ENCODE measurements at regions not wholly inside any gene's neighbourhood (a gene's known extent, or its start where the extent isn't known, plus 50 kb on each side); places are given as distances from the start of the nearest gene placed in this dataset.

DNA sequence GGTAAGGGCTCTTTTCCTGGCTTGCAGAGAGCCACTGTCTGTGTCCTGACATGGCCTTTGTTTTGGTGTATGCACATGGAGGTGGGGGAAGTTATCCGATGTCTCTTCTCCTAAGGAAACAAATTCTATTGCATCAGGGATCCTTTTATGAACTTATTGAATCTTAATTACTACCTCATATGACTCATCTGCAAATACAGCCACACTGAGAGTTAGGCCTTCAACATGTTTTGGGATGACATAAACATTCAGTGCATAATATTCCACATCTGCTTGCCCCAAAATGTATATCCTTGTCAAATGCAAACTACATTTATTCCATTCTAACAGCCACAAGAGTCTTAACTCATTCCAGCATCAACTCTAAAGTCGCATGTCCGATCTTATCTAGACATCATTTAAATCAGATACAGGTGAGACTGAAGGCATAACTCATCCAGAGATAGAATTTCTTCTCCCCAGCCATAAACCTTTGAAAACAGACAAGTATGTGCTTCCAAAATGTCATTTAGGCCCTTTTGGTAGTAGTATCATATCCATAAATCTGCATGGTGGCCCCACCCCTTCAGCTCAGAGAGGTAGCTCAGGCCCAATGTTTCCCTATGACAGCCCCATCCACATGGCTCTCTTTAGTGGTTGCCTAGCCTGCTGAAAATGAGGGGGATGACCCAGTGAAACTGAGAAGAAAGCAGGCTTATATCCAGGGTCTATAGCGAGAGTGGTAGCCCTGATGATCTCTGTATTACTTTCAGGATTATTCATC, 289.5 kb upstream of the ALCAM start:
- H3K27me3 ChIP-seq (replicated peaks in 1 of 4; ENCODE audit: control insufficient read depth in 3 of 4, extremely low read depth in 1 of 4, insufficient read depth in 3 of 4, low read length in 3 of 4), result no peaks in the 10 kb centered on the region
- no peak overlapping the region for H4K5ac ChIP-seq (ENCODE audit: insufficient read length, low read depth, low read length)
- DNase-seq (ENCODE audit: low read depth in 1 of 2, low spot score in 2 of 2) (no peak), FAIRE-seq (no peak)
- 0 out of 2 replicates have a peak overlapping the region, but pooled peaks have one; percentile 12 for H2AFZ ChIP-seq (ENCODE audit: low read length)
- no peak overlapping the region for H3K4me2 ChIP-seq (ENCODE audit: insufficient read depth in 1 of 2, low read depth in 2 of 2, low read length in 2 of 2)
- POLR2A ChIA-PET (ENCODE audit: partially characterized antibody), result no interaction called here
- no peak overlapping the region for H3K23ac ChIP-seq (ENCODE audit: insufficient read length)
- no peaks in the 10 kb centered on the region for H3K79me1 ChIP-seq (ENCODE audit: low read depth, low read length)
- H3K9ac ChIP-seq (replicated peaks in 1 of 4; ENCODE audit: extremely low read depth in 1 of 4, low read depth in 3 of 4, low read length in 3 of 4), result no peak overlapping the region
- CTCF ChIA-PET (ENCODE audit: partially characterized antibody), result interaction anchor here (0.6 kb wide), 1 partner anchor 11 kb away, joined by 3 read pairs; no protein-coding TSS in a partner anchor
- no peak overlapping the region for H3K27ac ChIP-seq (ENCODE audit: low read depth, low read length)
- H3K79me2 ChIP-seq (ENCODE audit: control insufficient read depth in 1 of 2, insufficient read depth in 2 of 2, low read length in 2 of 2), result no peaks in the 10 kb centered on the region
- no peak overlapping the region for H3K4ac ChIP-seq (replicated peaks; ENCODE audit: insufficient read length, low read depth, low read length)
- H2BK120ac ChIP-seq (replicated peaks; ENCODE audit: low read depth, low read length), result no peak overlapping the region
- H3K23me2 ChIP-seq (ENCODE audit: low read depth, low read length), result no peaks in the 10 kb centered on the region
- 88% methylated on average over 4 of the region's 4 CpGs; no CpG with 5 or more reads in 1 of the 2 experiments for WGBS, 2 experiments (ENCODE audit: extremely low coverage in 1 of 2, insufficient coverage in 1 of 2, insufficient read length in 1 of 2, insufficient replicate concordance in 2 of 2, low coverage in 1 of 2, low lambda C conversion rate in 2 of 2, missing lambda C conversion rate in 1 of 2)
- no peaks in the 10 kb centered on the region for H3K4me1 ChIP-seq (replicated peaks in 1 of 4; ENCODE audit: control insufficient read depth in 3 of 4, insufficient read depth in 4 of 4, low read length in 3 of 4)
- H3K18ac ChIP-seq (ENCODE audit: extremely low read depth, low read length), result no peak overlapping the region
- H2BK5ac ChIP-seq (ENCODE audit: low read depth, low read length), result no peak overlapping the region
- H3K4me3 ChIP-seq (ENCODE audit: extremely low read depth in 1 of 4, insufficient read depth in 2 of 4, low read depth in 3 of 4, low read length in 4 of 4), result no peak overlapping the region
- no peaks in the 10 kb centered on the region for H3K36me3 ChIP-seq (ENCODE audit: control insufficient read depth in 2 of 4, insufficient read depth in 4 of 4, low read length in 3 of 4)
- no peak overlapping the region for H4K91ac ChIP-seq (replicated peaks; ENCODE audit: insufficient read length, low read length)
- H3K56ac ChIP-seq (replicated peaks; ENCODE audit: insufficient read length, low read depth, low read length), result no peak overlapping the region
- H4K8ac ChIP-seq (ENCODE audit: extremely low read depth, insufficient read depth, low read length), result no peak overlapping the region
- peaks cover 5 to 6% of the 10 kb centered on the region in 2 experiments; a peak in 1 of 4 replicates for H3K9me3 ChIP-seq (ENCODE audit: insufficient read depth in 2 of 2, low read depth in 1 of 2, low read length in 1 of 2)
- no peaks in the 10 kb centered on the region for H4K20me1 ChIP-seq (replicated peaks in 1 of 2; ENCODE audit: control insufficient read depth in 1 of 2, insufficient read depth in 2 of 2, low read length in 2 of 2)
- no peak overlapping the region for H2AK5ac ChIP-seq (ENCODE audit: low read depth, low read length)
- H2BK12ac ChIP-seq (ENCODE audit: low read depth, low read length), result no peak overlapping the region
- TF ChIP-seq TEAD4 (IDR thresholded peaks at IDR 0.05; ENCODE audit: low read depth, low read length) (no peak), KDM4A (IDR thresholded peaks at IDR 0.05; ENCODE audit: low read depth, low read length, severe bottlenecking) (no peak)
- no peak overlapping the region for H3K14ac ChIP-seq (ENCODE audit: insufficient read length)
- H2BK15ac ChIP-seq (ENCODE audit: low read length), result no peak overlapping the region
- no peak overlapping the region for H2BK20ac ChIP-seq (ENCODE audit: low read length)
